Thoracic aorta (tissue), 2 donors: ENCODE measurements at regions not wholly inside any gene's neighbourhood (a gene's known extent, or its start where the extent isn't known, plus 50 kb on each side); places are given as distances from the start of the nearest gene placed in this dataset.
"Not testable (repeated sequence)": the region's sequence is repeated elsewhere in the genome, so short reads cannot be mapped to it uniquely, and the experiment has no call there.

ENCODE experiments used
- ATAC-seq: fragments of 150-250 bp; one replicate; pipeline ENCODE4 v1.8.0; 2017; ENCODE audit warnings: low read depth; ENCODE audit not compliant: insufficient number of reproducible peaks, low FRiP score
- DNase-seq: peaks from one replicate; pipeline ENCODE4 v3.0.0-alpha.2; 2020; ENCODE audit warnings: low spot score
- H3K27ac ChIP-seq, 2 donors: fragments of 200-600 bp; sonication (generic); 1 replicate in 1 of 2; 2 replicates in 1 of 2; pipeline ENCODE4 v1.5.1; 2016; ENCODE audit warnings: mild to moderate bottlenecking in 2 of 2, moderate library complexity in 2 of 2
- H3K27me3 ChIP-seq: fragments of 200-600 bp; sonication (generic); replicated peaks from 2 replicates; pipeline ENCODE4 v1.6.0; 2016; ENCODE audit warnings: mild to moderate bottlenecking; ENCODE audit not compliant: insufficient read depth
- H3K36me3 ChIP-seq: fragments of 200-600 bp; sonication (generic); one replicate; pipeline ENCODE4 v1.5.1; 2016
- H3K4me1 ChIP-seq, 2 donors: fragments of 200-600 bp; sonication (generic); 1 replicate in 1 of 2; 2 replicates in 1 of 2; pipeline versions ENCODE4 v1.5.1 to v1.6.0; 2016; ENCODE audit warnings: low read depth in 2 of 2, mild to moderate bottlenecking in 1 of 2; ENCODE audit not compliant: control insufficient read depth in 1 of 2
- H3K4me3 ChIP-seq: fragments of 200-600 bp; sonication (generic); 2 replicates; pipeline ENCODE4 v1.5.1; 2016; ENCODE audit warnings: mild to moderate bottlenecking
- H3K9me3 ChIP-seq: fragments of 200-600 bp; sonication (generic); 2 replicates; pipeline ENCODE4 v1.5.1; 2016
- CTCF ChIP-seq: fragments of 200-600 bp; sonication (generic); IDR thresholded peaks from one replicate; pipeline ENCODE4 v1.5.1; 2019; ENCODE audit warnings: antibody characterized with exemption

GRCh38 chr12:24349051-24349799 is 399.8 kb upstream of the SOX5 start:
- H3K4me3 ChIP-seq, result no peak overlapping the region
- H3K27me3 ChIP-seq, result no peaks in the 10 kb centered on the region
- no peaks in the 10 kb centered on the region for H3K4me1 ChIP-seq
- DNase-seq, result no peak
- no peak for ATAC-seq
- H3K36me3 ChIP-seq, result no peaks in the 10 kb centered on the region
- H3K27ac ChIP-seq, result no peak overlapping the region
- TF ChIP-seq CTCF, result no peak
- no peaks in the 10 kb centered on the region for H3K9me3 ChIP-seq

- not testable (repeated sequence) for H3K9me3 ChIP-seq, H3K4me1 ChIP-seq, ATAC-seq, H3K4me3 ChIP-seq, DNase-seq, H3K36me3 ChIP-seq, H3K27ac ChIP-seq, H3K27me3 ChIP-seq
Measured at GRCh38 chr12:24348180-24348579, 398.7 kb upstream of the SOX5 start.

GRCh38 chr12:24328261-24328660 is 378.8 kb upstream of the SOX5 start:
- ATAC-seq (no peak), DNase-seq (no peak)
- Histone ChIP-seq H3K27me3 (no peaks in the 10 kb centered on the region), H3K27ac (no peak overlapping the region), H3K4me1 (no peaks in the 10 kb centered on the region), H3K4me3 (no peak overlapping the region), H3K36me3 (no peaks in the 10 kb centered on the region), H3K9me3 (no peaks in the 10 kb centered on the region)
- no peak for TF ChIP-seq CTCF

GRCh38 chr12:24325331-24325730 is 375.9 kb upstream of the SOX5 start:
- no peak overlapping the region for H3K27ac ChIP-seq
- no peaks in the 10 kb centered on the region for H3K27me3 ChIP-seq
- ATAC-seq (no peak), DNase-seq (no peak)
- no peak for TF ChIP-seq CTCF
- no peaks in the 10 kb centered on the region for H3K9me3 ChIP-seq
- H3K4me1 ChIP-seq, result no peaks in the 10 kb centered on the region
- H3K4me3 ChIP-seq, result no peak overlapping the region
- no peaks in the 10 kb centered on the region for H3K36me3 ChIP-seq

GRCh38 chr12:24307716-24308335 is 358.4 kb upstream of the SOX5 start:
- DNase-seq (no peak), ATAC-seq (no peak)
- no peak for TF ChIP-seq CTCF

More at GRCh38 chr12:24307716-24308335, 358.4 kb upstream of the SOX5 start:
- Histone ChIP-seq H3K4me3 (no peak overlapping the region), H3K9me3 (no peaks in the 10 kb centered on the region), H3K27ac (no peak overlapping the region), H3K4me1 (no peaks in the 10 kb centered on the region), H3K36me3 (no peaks in the 10 kb centered on the region), H3K27me3 (no peaks in the 10 kb centered on the region)
